OCI-LY3 (cell line): ENCODE measurements at regions not wholly inside any gene's neighbourhood (a gene's known extent, or its start where the extent isn't known, plus 50 kb on each side); places are given as distances from the start of the nearest gene placed in this dataset.

Experiments used
- H2AFZ ChIP-seq: fragments of 200-600, 300-600 bp; shearing (Covaris generic); 2 replicates; pipeline ENCODE4 v1.6.0; 2014; ENCODE audit warnings: antibody characterized with exemption, low read depth, low read length
- H3K27ac ChIP-seq: fragments of 200-600, 300-600 bp; sonication (generic); 2 replicates; pipeline ENCODE4 v1.5.1; 2014; ENCODE audit warnings: mild to moderate bottlenecking, low read length, moderate library complexity, mixed read lengths
- H3K27me3 ChIP-seq: fragments of 200-600, 300-600 bp; sonication (generic); 2 replicates; pipeline ENCODE4 v1.6.1; 2014; ENCODE audit warnings: low read depth, low read length, mixed read lengths
- H3K36me3 ChIP-seq: fragments of 200-600, 300-600 bp; sonication (generic); replicated peaks from 2 replicates; pipeline ENCODE3; 2014; ENCODE audit warnings: low read depth, low read length, mixed read lengths
- H3K4me1 ChIP-seq: fragments of 300-600, 200-600 bp; sonication (generic); 2 replicates; pipeline ENCODE4 v1.6.1; 2014; ENCODE audit warnings: low read length, mixed read lengths
- H3K4me2 ChIP-seq: fragments of 200-600, 300-600 bp; sonication (generic); 2 replicates; pipeline ENCODE4 v1.6.1; 2014; ENCODE audit warnings: low read length, mixed read lengths
- H3K4me3 ChIP-seq: fragments of 300-600, 200-600 bp; sonication (generic); 2 replicates; pipeline ENCODE4 v1.5.1; 2014; ENCODE audit warnings: antibody characterized with exemption, mild to moderate bottlenecking, low read length, moderate library complexity
- H3K79me2 ChIP-seq: fragments of 300-600, 200-600 bp; shearing (Covaris generic); 2 replicates; pipeline ENCODE4 v1.6.1; 2014; ENCODE audit warnings: mild to moderate bottlenecking, low read length, mixed read lengths
- H3K9ac ChIP-seq: fragments of 300-600, 200-600 bp; shearing (Covaris generic); 2 replicates; pipeline ENCODE4 v1.6.0; 2014; ENCODE audit warnings: mild to moderate bottlenecking, low read length, moderate library complexity
- H3K9me3 ChIP-seq: fragments of 200-600, 300-600 bp; shearing (Covaris generic); 2 replicates; pipeline ENCODE4 v1.6.1; 2014; ENCODE audit warnings: low read length, mixed read lengths; ENCODE audit not compliant: insufficient read depth
- H4K20me1 ChIP-seq: fragments of 200-600, 300-600 bp; sonication (generic); 2 replicates; pipeline ENCODE4 v1.6.1; 2016; ENCODE audit warnings: low read length, mixed read lengths; ENCODE audit not compliant: insufficient read depth
- EZH2phosphoT487 ChIP-seq: fragments of 200-600 bp; shearing (Covaris generic); IDR thresholded peaks from 2 replicates; pipeline ENCODE4 v1.6.1; 2018; ENCODE audit warnings: antibody characterized with exemption, mixed run types, low read depth
- TF ChIP-seq, protein P1 (sequence below): fragments of 200-600, 300-600 bp; sonication (generic); IDR thresholded peaks from 2 replicates; pipeline ENCODE4 v1.5.1; 2014; ENCODE audit warnings: antibody characterized with exemption, low read length, low read depth

DNA sequence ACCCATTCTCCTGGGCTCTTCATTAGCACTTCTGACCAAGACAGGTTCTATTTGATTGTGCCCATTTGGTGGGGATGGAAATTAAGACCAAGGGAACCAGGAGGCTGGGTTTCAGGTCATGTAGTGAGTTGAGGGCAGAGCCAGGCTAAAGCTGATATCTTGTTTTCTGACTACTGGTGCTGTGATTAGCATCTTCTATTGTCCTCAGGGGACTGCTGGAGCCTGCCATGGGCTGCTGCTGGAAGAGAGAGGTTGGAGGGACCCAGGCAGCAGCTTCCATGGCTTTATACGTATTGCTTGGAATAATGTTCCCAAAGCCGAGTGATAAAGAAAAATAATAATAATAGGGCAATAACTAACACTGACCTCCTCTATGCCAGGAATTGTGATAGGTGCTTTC, 211.4 kb upstream of the ROPN1 start:
- Histone ChIP-seq H3K9me3 (no peaks in the 10 kb centered on the region), H3K27me3 (peaks cover 53% of the 10 kb centered on the region), H3K36me3 (no peaks in the 10 kb centered on the region), H4K20me1 (no peaks in the 10 kb centered on the region), H3K27ac (no peak overlapping the region), H3K4me1 (no peaks in the 10 kb centered on the region), H3K4me3 (no peak overlapping the region), H3K9ac (no peak overlapping the region), H3K79me2 (no peaks in the 10 kb centered on the region), H2AFZ (no peak overlapping the region), H3K4me2 (no peak overlapping the region)
- TF ChIP-seq, protein P1, sequence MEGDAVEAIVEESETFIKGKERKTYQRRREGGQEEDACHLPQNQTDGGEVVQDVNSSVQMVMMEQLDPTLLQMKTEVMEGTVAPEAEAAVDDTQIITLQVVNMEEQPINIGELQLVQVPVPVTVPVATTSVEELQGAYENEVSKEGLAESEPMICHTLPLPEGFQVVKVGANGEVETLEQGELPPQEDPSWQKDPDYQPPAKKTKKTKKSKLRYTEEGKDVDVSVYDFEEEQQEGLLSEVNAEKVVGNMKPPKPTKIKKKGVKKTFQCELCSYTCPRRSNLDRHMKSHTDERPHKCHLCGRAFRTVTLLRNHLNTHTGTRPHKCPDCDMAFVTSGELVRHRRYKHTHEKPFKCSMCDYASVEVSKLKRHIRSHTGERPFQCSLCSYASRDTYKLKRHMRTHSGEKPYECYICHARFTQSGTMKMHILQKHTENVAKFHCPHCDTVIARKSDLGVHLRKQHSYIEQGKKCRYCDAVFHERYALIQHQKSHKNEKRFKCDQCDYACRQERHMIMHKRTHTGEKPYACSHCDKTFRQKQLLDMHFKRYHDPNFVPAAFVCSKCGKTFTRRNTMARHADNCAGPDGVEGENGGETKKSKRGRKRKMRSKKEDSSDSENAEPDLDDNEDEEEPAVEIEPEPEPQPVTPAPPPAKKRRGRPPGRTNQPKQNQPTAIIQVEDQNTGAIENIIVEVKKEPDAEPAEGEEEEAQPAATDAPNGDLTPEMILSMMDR = no peak
- TF ChIP-seq EZH2phosphoT487 = no peak

DNA sequence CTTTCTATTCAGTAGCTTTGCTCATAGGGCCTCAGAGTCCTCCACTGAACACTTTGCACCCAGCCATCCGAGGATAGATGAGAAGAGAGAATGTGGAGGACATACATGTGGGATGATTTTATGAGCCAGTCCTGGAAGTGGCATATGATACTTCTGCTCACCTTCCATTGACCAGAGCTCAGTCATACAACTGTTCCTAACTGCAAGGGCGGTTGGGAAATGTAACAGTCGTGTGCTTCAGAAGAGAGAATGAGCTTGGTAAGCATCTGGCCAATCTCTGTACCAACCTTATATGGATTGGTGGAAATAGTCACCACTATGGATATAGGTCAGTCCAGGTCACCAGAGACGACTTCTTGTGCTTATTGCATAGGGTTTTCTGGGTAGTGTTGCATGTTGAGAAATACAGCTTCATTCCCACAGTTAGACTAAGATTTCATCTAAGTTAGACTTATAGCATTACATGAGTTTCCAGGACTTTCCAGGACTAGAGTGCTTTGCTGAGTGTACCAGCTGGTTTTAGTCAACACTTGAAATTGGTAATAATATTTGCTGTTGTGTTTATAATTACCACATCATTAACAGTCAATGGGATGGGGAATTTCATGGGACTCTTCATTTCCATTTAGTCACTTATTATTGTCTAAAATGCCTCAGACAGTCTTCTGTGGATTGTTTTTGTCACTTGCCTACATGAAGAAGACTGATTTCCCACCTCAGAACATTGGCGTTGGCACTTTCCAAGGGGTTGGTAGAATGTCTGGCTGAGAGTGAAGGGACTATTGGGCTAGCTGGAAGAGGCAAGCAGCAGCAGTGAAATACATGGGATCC, 214.5 kb upstream of the ROPN1 start:
- H3K4me3 ChIP-seq = no peak overlapping the region
- TF ChIP-seq, protein P1 = no peak
- no peak for TF ChIP-seq EZH2phosphoT487
- no peaks in the 10 kb centered on the region for H3K79me2 ChIP-seq
- no peaks in the 10 kb centered on the region for H4K20me1 ChIP-seq
- no peaks in the 10 kb centered on the region for H3K4me1 ChIP-seq
- no peak overlapping the region for H3K27ac ChIP-seq
- H3K9ac ChIP-seq = no peak overlapping the region
- no peaks in the 10 kb centered on the region for H3K36me3 ChIP-seq
- H3K9me3 ChIP-seq = no peaks in the 10 kb centered on the region
- no peak overlapping the region for H2AFZ ChIP-seq
- H3K27me3 ChIP-seq = peaks cover 42% of the 10 kb centered on the region
- H3K4me2 ChIP-seq = no peak overlapping the region

DNA sequence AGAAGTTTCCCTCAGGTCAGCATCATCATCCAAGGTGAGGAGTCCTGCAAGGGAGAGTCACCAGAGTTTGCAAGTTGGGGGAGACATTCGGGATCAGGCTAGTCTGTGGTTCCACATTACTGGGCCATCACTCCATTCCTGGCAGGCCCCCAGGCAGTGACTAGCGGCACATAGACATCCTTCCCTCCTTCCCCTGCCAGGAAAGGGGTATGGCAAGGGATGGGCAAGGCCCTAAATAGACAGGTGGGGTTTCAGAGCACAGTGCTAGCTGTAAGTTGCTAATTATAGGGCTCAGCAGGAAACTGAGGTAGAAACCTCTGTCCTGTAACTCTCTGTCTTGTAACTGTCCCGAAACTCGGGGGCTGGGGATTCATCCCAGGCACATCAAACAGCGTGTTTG, 215.2 kb upstream of the ROPN1 start:
- peaks cover 41% of the 10 kb centered on the region for H3K27me3 ChIP-seq

DNA sequence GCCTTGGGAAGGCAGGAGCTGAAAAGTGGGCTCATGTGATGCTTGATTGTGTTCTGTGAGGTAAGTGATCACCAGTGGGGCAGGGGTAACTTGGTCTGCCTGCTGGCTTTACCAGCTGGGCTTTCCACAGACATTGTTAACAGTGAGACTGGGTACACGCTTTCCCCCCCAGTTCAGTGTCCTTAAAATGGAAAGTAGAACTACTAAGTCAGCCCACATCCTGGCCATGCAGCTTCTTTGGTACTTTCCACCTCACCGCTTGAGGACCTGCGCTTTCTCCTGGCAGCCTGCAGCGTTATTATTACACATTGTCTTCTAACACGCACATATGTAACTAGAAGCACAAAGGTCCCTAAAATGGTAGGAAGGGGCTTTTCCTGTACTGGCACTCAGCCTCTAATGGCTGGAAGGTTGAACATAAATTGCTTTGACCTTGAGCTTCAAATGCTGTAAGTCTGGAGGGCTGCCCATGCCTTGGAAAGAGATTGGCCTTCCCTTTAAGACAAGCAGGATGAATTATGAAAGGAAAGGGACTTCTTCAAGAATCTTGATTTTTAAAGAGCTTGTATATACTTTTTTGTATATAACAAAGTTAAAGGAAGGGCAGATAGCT, 216.1 kb upstream of the ROPN1 start:
- Histone ChIP-seq H3K36me3 (no peaks in the 10 kb centered on the region), H4K20me1 (no peaks in the 10 kb centered on the region), H3K27ac (no peak overlapping the region), H3K4me2 (no peak overlapping the region), H3K4me1 (no peaks in the 10 kb centered on the region), H3K9me3 (no peaks in the 10 kb centered on the region), H3K4me3 (no peak overlapping the region), H3K9ac (no peak overlapping the region), H2AFZ (no peak overlapping the region), H3K79me2 (no peaks in the 10 kb centered on the region), H3K27me3 (peaks cover 41% of the 10 kb centered on the region)
- TF ChIP-seq, protein P1 = no peak
- TF ChIP-seq EZH2phosphoT487 = no peak

More for the DNA sequence above, 215.2 kb upstream of the ROPN1 start:
- H3K4me3 ChIP-seq = no peak overlapping the region
- no peak overlapping the region for H3K9ac ChIP-seq
- H3K27ac ChIP-seq = no peak overlapping the region
- no peaks in the 10 kb centered on the region for H3K4me1 ChIP-seq
- no peaks in the 10 kb centered on the region for H3K36me3 ChIP-seq
- no peaks in the 10 kb centered on the region for H3K9me3 ChIP-seq
- TF ChIP-seq EZH2phosphoT487 = no peak
- TF ChIP-seq, protein P1 = no peak
- H2AFZ ChIP-seq = no peak overlapping the region
- no peaks in the 10 kb centered on the region for H3K79me2 ChIP-seq
- H3K4me2 ChIP-seq = no peak overlapping the region
- H4K20me1 ChIP-seq = no peaks in the 10 kb centered on the region
